Upper lobe of left lung (tissue), 6 donors: ENCODE measurements at regions not wholly inside any gene's neighbourhood (a gene's known extent, or its start where the extent isn't known, plus 50 kb on each side); places are given as distances from the start of the nearest gene placed in this dataset.
"Not testable (repeated sequence)": the region's sequence is repeated elsewhere in the genome, so short reads cannot be mapped to it uniquely, and the experiment has no call there.

Experiments used
- ATAC-seq, 2 donors: fragments of 200-7000 bp; cut with Tn5 transposase; one replicate each; pipeline ENCODE4 v1.9.1; 2022; ENCODE audit warnings: mild to moderate bottlenecking in 2 of 2, moderate library complexity in 2 of 2; ENCODE audit not compliant: low FRiP score in 2 of 2
- DNase-seq, 2 donors: peaks; one replicate each; pipeline ENCODE4 v3.0.0-alpha.2; 2019 to 2020
- H3K27ac ChIP-seq, 4 donors: fragments of 200-600 bp; sonication (generic); one replicate each; pipeline ENCODE4 v1.5.1; 2016 to 2019
- H3K27me3 ChIP-seq, 4 donors: fragments of 200-600 bp; sonication (generic); one replicate each; pipeline ENCODE4 v1.5.1; 2017 to 2019
- H3K36me3 ChIP-seq, 4 donors: fragments of 200-600 bp; sonication (generic); one replicate each; pipeline ENCODE4 v1.5.1; 2016 to 2019
- H3K4me1 ChIP-seq, 4 donors: fragments of 200-600 bp; sonication (generic); one replicate each; pipeline ENCODE4 v1.5.1; 2018 to 2019
- H3K4me3 ChIP-seq, 4 donors: fragments of 200-600 bp; sonication (generic); one replicate each; pipeline ENCODE4 v1.5.1; 2017 to 2019; ENCODE audit warnings: mild to moderate bottlenecking in 2 of 4, moderate library complexity in 1 of 4
- H3K9me3 ChIP-seq, 4 donors: fragments of 200-600 bp; sonication (generic); one replicate each; pipeline ENCODE4 v1.5.1; 2018 to 2019
- WGBS, 2 donors: methylation state at CpG; one replicate each; pipeline ENCODE4 v1.1.5; 2017 to 2018; 5-methylcytosine and 5-hydroxymethylcytosine counted together
- donor health status: DM: no; HTN: no; CAD: no; lungs with moderate emphysema.
- donor health status: DM: no; HTN: yes; CAD: no; lungs with severe emphysema.

- not testable (repeated sequence) for H3K4me3 ChIP-seq, H3K4me1 ChIP-seq, DNase-seq, H3K9me3 ChIP-seq, H3K27ac ChIP-seq, H3K36me3 ChIP-seq, H3K27me3 ChIP-seq, ATAC-seq
- 80% methylated on average over 5 of the region's 23 CpGs; no CpG with 5 or more reads in 1 of the 2 donors for WGBS, 2 donors
These were observed 194.6 kb downstream of the TMEM121 start for GRCh38 chr14:105720852-105721601.

- not testable (repeated sequence) for H3K9me3 ChIP-seq, H3K27me3 ChIP-seq, H3K4me1 ChIP-seq, H3K4me3 ChIP-seq, H3K27ac ChIP-seq, H3K36me3 ChIP-seq, ATAC-seq
- WGBS, 2 donors, result 80% methylated on average over 10 of the region's 17 CpGs; no CpG with 5 or more reads in 1 of the 2 donors
- peak in 1 of 2 donors; percentile 36 for DNase-seq
These were observed 195.2 kb downstream of the TMEM121 start for GRCh38 chr14:105721602-105721970.

- H3K4me3 ChIP-seq, H3K27me3 ChIP-seq, H3K27ac ChIP-seq, H3K4me1 ChIP-seq, H3K36me3 ChIP-seq, ATAC-seq, H3K9me3 ChIP-seq: not testable (repeated sequence)
- DNase-seq, result peak in 1 of 2 donors; percentile 76
- WGBS, 2 donors, result 93 to 95% methylated on average over 14 to 23 of the region's 40 CpGs
These were observed 195.8 kb downstream of the TMEM121 start for GRCh38 chr14:105721996-105722709.

- ATAC-seq, result peak in 1 of 2 donors; percentile 14
- H3K27me3 ChIP-seq, H3K9me3 ChIP-seq, H3K4me1 ChIP-seq, H3K4me3 ChIP-seq, DNase-seq, H3K27ac ChIP-seq, H3K36me3 ChIP-seq: not testable (repeated sequence)
- WGBS, 2 donors, result 100% methylated on average over 2 of the region's 8 CpGs
These were observed 196.9 kb downstream of the TMEM121 start for GRCh38 chr14:105723271-105723670.

GRCh38 chr14:105723776-105724175, 197.4 kb downstream of the TMEM121 start:
- 85 to 88% methylated on average over 11 to 15 of the region's 15 CpGs for WGBS, 2 donors

GRCh38 chr14:105729825-105730368, 203.5 kb downstream of the TMEM121 start:
- H3K27ac ChIP-seq, H3K9me3 ChIP-seq, H3K4me3 ChIP-seq, H3K4me1 ChIP-seq, DNase-seq, H3K27me3 ChIP-seq, H3K36me3 ChIP-seq: not testable (repeated sequence)
- 69 to 77% methylated on average over 8 of the region's 8 CpGs for WGBS, 2 donors
- ATAC-seq, result peak in 1 of 2 donors; percentile 22

More at GRCh38 chr14:105723776-105724175, 197.4 kb downstream of the TMEM121 start:
- not testable (repeated sequence) for H3K9me3 ChIP-seq, H3K4me1 ChIP-seq, ATAC-seq, H3K36me3 ChIP-seq, H3K27ac ChIP-seq, H3K4me3 ChIP-seq, H3K27me3 ChIP-seq
- DNase-seq, result peak in 1 of 2 donors; percentile 64

- WGBS, 2 donors, result 41 to 43% methylated on average over 7 of the region's 7 CpGs
These were observed 204.3 kb downstream of the TMEM121 start for GRCh38 chr14:105730731-105731130.

GRCh38 chr14:105731221-105731985, 205.0 kb downstream of the TMEM121 start:
- not testable (repeated sequence) for H3K4me3 ChIP-seq, H3K27ac ChIP-seq, H3K36me3 ChIP-seq, H3K27me3 ChIP-seq, H3K9me3 ChIP-seq, H3K4me1 ChIP-seq
- ATAC-seq (peak; percentile 7 to 46), DNase-seq (peak in 1 of 2 donors; percentile 74)
- 76 to 81% methylated on average over 7 to 30 of the region's 31 CpGs for WGBS, 2 donors

More at GRCh38 chr14:105730731-105731130, 204.3 kb downstream of the TMEM121 start:
- not testable (repeated sequence) for H3K4me3 ChIP-seq, ATAC-seq, H3K27me3 ChIP-seq, H3K9me3 ChIP-seq, H3K27ac ChIP-seq, H3K36me3 ChIP-seq, H3K4me1 ChIP-seq, DNase-seq
